GM12873 (cell line): ENCODE measurements at regions not wholly inside any gene's neighbourhood (a gene's known extent, or its start where the extent isn't known, plus 50 kb on each side); places are given as distances from the start of the nearest gene placed in this dataset.

Experiments
- CTCF ChIP-seq: IDR thresholded peaks from 2 replicates; pipeline ENCODE4 v1.5.1; 2012; ENCODE audit warnings: low read depth, mild to moderate bottlenecking, moderate library complexity, low read length, control low read depth; ENCODE audit not compliant: insufficient read depth; ENCODE audit errors: missing control alignments

DNA sequence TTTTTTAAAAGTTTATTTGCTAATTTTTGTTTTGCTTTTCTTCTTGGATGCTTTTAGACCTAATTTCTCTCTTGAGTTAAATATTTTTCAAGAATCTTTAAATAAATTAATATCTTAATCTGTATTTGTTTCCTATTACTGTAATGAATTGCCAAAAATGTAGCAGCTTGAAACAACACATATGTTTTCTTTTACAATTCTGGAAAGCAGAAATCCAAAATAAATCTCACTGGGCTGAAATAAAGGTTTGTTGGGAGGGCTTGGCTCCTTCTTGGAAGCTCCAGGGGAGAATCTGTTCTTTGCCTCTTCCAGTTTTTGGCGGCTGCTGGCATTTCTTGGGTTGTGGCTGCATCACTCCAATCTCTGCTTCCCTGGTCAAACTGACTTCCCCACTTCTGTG, 658.1 kb upstream of the ARRDC3 start:
- TF ChIP-seq CTCF = no peak

DNA sequence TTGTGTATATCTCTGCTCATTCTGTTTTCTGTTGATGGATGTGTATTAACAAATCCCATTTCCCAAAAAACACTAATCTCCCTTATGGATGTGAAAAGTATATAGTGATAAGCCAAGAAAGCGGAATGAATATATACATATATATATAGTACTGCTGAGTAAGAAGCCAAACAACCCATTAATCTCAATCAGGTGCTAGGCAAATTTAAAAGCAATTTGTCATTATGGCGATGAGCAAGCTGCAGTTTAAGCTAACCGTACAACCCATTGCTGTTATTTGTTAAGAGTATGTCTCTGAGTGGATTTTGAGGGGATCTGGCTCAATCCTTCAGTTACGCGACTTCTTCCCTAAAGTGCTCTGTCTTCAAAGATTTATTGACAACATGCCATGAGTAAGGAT, 640.4 kb upstream of the ARRDC3 start:
- no peak for TF ChIP-seq CTCF

DNA sequence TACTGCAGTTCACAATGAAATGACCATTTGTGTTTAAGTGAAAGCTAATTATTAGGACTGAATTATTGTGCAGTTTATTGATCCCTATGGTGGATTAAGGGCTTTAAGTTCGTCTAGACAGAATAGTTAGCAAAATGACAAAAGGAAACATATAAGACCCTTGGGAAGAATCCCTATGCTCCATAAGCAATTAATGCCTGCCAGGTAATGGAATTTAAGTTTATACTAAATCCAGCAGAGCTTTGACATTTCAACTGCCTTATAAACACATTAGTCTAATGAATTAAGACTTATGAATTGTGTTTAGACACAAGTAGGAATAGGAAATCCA, 640.0 kb upstream of the ARRDC3 start:
- no peak for TF ChIP-seq CTCF

- no peak for TF ChIP-seq CTCF
These were observed 639.5 kb upstream of the ARRDC3 start for GRCh38 chr5:92022415-92023140.

GRCh38 chr5:92019376-92019990, 636.4 kb upstream of the ARRDC3 start:
- TF ChIP-seq CTCF = no peak

DNA sequence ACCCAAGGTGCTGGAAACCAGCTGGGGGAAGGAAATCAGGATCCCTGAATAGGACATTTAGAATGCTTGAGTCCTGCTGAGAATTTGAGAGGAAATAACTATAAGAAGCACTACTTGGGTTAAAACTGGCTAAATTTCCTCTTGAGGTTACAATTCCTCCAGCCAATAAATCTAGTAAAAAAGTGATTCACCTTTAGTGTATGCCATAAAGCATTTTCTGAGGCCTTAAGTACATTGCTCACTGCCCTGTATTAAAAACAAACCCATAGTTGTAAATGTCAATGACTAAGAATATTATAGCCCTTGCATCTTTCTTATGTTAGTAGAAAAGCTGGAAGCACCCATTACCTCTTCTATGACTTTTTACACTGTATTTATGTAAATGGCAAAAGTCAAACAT, 634.7 kb upstream of the ARRDC3 start:
- no peak for TF ChIP-seq CTCF

DNA sequence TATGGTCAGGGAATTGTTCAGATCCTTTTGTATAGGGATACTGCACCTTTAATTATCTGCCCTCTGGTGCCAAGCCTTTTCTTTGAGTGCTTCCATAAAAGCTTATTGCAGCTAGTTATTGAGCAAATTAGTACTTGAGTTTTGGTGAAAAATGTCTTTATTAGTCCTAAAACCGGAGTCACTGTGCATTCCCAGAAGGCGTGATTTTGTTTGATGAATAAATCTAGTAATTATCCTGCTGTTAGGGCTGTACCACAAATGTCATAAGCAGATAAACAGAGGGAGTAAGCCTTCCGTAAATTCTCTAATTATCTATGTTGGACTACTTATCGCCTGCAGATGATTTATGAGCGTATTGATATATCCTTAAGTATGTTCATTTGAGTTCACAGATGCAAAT, 620.7 kb upstream of the ARRDC3 start:
- TF ChIP-seq CTCF = no peak
